KMS-11 (cell line): ENCODE measurements at regions not wholly inside any gene's neighbourhood (a gene's known extent, or its start where the extent isn't known, plus 50 kb on each side); places are given as distances from the start of the nearest gene placed in this dataset.

Experiments used
- H2AFZ ChIP-seq: fragments of 200-600 bp; sonication (generic); 2 replicates; pipeline ENCODE4 v1.6.1; 2016; ENCODE audit warnings: antibody characterized with exemption, mixed run types, low read depth
- H3K27ac ChIP-seq: fragments of 200-600 bp; sonication (generic); 2 replicates; pipeline ENCODE4 v1.6.1; 2016; ENCODE audit warnings: mild to moderate bottlenecking, mixed run types
- H3K27me3 ChIP-seq: fragments of 200-600 bp; sonication (generic); 2 replicates; pipeline ENCODE4 v1.6.1; 2017; ENCODE audit warnings: mild to moderate bottlenecking, low read depth, mixed run types, moderate library complexity; ENCODE audit not compliant: insufficient read depth
- H3K36me3 ChIP-seq: fragments of 200-600 bp; sonication (generic); 2 replicates; pipeline ENCODE4 v1.6.1; 2017; ENCODE audit warnings: mild to moderate bottlenecking, mixed run types; ENCODE audit not compliant: insufficient read depth
- H3K4me1 ChIP-seq: fragments of 200-600 bp; sonication (generic); 2 replicates; pipeline ENCODE4 v1.6.1; 2016; ENCODE audit warnings: mild to moderate bottlenecking, low read depth, mixed run types; ENCODE audit not compliant: poor library complexity, severe bottlenecking
- H3K4me2 ChIP-seq: fragments of 200-600 bp; sonication (generic); 2 replicates; pipeline ENCODE4 v1.7.0; 2016; ENCODE audit warnings: mild to moderate bottlenecking, mixed run types
- H3K4me3 ChIP-seq: fragments of 200-600 bp; sonication (generic); IDR thresholded peaks from 2 replicates; pipeline ENCODE4 v1.6.1; 2017; ENCODE audit warnings: low read depth, low read length, mixed read lengths; ENCODE audit not compliant: insufficient read depth
- H3K79me2 ChIP-seq: fragments of 200-600 bp; sonication (generic); 2 replicates; pipeline ENCODE4 v1.6.1; 2016; ENCODE audit warnings: low read depth, mixed run types; ENCODE audit not compliant: insufficient read depth
- H3K9ac ChIP-seq: fragments of 200-600 bp; sonication (generic); 2 replicates; pipeline ENCODE4 v1.6.1; 2016; ENCODE audit warnings: mild to moderate bottlenecking, mixed run types
- H4K20me1 ChIP-seq: fragments of 200-600 bp; sonication (generic); 2 replicates; pipeline ENCODE4 v1.6.1; 2016; ENCODE audit warnings: mild to moderate bottlenecking, mixed run types; ENCODE audit not compliant: insufficient read depth
- CTCF ChIP-seq: fragments of 200-600 bp; sonication (generic); conservative IDR thresholded peaks from 2 replicates; pipeline ENCODE4 v1.6.1; 2017; ENCODE audit warnings: low read depth, mild to moderate bottlenecking, antibody characterized with exemption, low read length, moderate library complexity, mixed read lengths

GRCh38 chr2:83565181-83565580 lies 893.9 kb downstream of the SUCLG1 start:
- no peak for TF ChIP-seq CTCF

GRCh38 chr2:83561592-83561991 lies 897.5 kb downstream of the SUCLG1 start:
- Histone ChIP-seq H3K27me3 (no peaks in the 10 kb centered on the region), H3K4me1 (peaks cover 5% of the 10 kb centered on the region), H3K79me2 (no peaks in the 10 kb centered on the region), H3K36me3 (no peaks in the 10 kb centered on the region), H2AFZ (no peak overlapping the region), H3K4me2 (no peak overlapping the region), H3K27ac (no peak overlapping the region), H3K4me3 (no peak overlapping the region), H3K9ac (no peak overlapping the region), H4K20me1 (no peaks in the 10 kb centered on the region)
- no peak for TF ChIP-seq CTCF

More at GRCh38 chr2:83565181-83565580, 893.9 kb downstream of the SUCLG1 start:
- H3K4me1 ChIP-seq = peaks cover 5% of the 10 kb centered on the region
- H3K27ac ChIP-seq = no peak overlapping the region
- H3K4me2 ChIP-seq = no peak overlapping the region
- no peak overlapping the region for H3K9ac ChIP-seq
- no peaks in the 10 kb centered on the region for H3K36me3 ChIP-seq
- H2AFZ ChIP-seq = peak overlapping the region; percentile 8; the same call in 1 of the 2 replicates
- H3K4me3 ChIP-seq = no peak overlapping the region
- H3K79me2 ChIP-seq = no peaks in the 10 kb centered on the region
- H3K27me3 ChIP-seq = no peaks in the 10 kb centered on the region
- H4K20me1 ChIP-seq = no peaks in the 10 kb centered on the region

- no peak overlapping the region for H3K4me3 ChIP-seq
- no peak for TF ChIP-seq CTCF
- H3K4me2 ChIP-seq = no peak overlapping the region
- no peaks in the 10 kb centered on the region; the same call in 1 of the 2 replicates for H3K36me3 ChIP-seq
- H3K27me3 ChIP-seq = no peaks in the 10 kb centered on the region
- H2AFZ ChIP-seq = no peak overlapping the region
- no peaks in the 10 kb centered on the region for H4K20me1 ChIP-seq
- no peaks in the 10 kb centered on the region for H3K79me2 ChIP-seq
- H3K4me1 ChIP-seq = no peaks in the 10 kb centered on the region
- H3K27ac ChIP-seq = no peak overlapping the region
- H3K9ac ChIP-seq = no peak overlapping the region
Observed at GRCh38 chr2:83536556-83536955, 922.5 kb downstream of the SUCLG1 start.

GRCh38 chr2:83534416-83534815 lies 924.7 kb downstream of the SUCLG1 start:
- Histone ChIP-seq H3K4me2 (no peak overlapping the region), H4K20me1 (no peaks in the 10 kb centered on the region), H3K27ac (no peak overlapping the region), H2AFZ (no peak overlapping the region), H3K27me3 (no peaks in the 10 kb centered on the region), H3K79me2 (no peaks in the 10 kb centered on the region), H3K4me3 (no peak overlapping the region), H3K4me1 (no peaks in the 10 kb centered on the region), H3K9ac (no peak overlapping the region), H3K36me3 (no peaks in the 10 kb centered on the region; the same call in 1 of the 2 replicates)
- TF ChIP-seq CTCF = no peak
